ENCODE measurements at regions not wholly inside any gene's neighbourhood (a gene's known extent, or its start where the extent isn't known, plus 50 kb on each side); places are given as distances from the start of the nearest gene placed in this dataset.
"Not testable (repeated sequence)": the region's sequence is repeated elsewhere in the genome, so short reads cannot be mapped to it uniquely, and the experiment has no call there.

GRCh38 chr10:29820890-29821461 is 186.2 kb upstream of the SVIL start:
- Histone ChIP-seq H3K4me3 (ENCODE audit: low read depth, low read length) (no peak overlapping the region), H3K27me3 (ENCODE audit: control insufficient read depth, insufficient read depth, low read length) (no peaks in the 10 kb centered on the region), H3K36me3 (ENCODE audit: control insufficient read depth, insufficient read depth, low read length) (no peaks in the 10 kb centered on the region)
- no peak for TF ChIP-seq CTCF (IDR thresholded peaks at IDR 0.05; ENCODE audit: insufficient read depth, low read length, poor library complexity, severe bottlenecking)
- no peak for DNase-seq (ENCODE audit: low read depth)

GRCh38 chr10:29816801-29817558 is 182.2 kb upstream of the SVIL start:
- no peak for DNase-seq (ENCODE audit: low read depth)
- Histone ChIP-seq H3K4me3 (ENCODE audit: low read depth, low read length) (no peak overlapping the region), H3K36me3 (ENCODE audit: control insufficient read depth, insufficient read depth, low read length) (no peaks in the 10 kb centered on the region), H3K27me3 (ENCODE audit: control insufficient read depth, insufficient read depth, low read length) (no peaks in the 10 kb centered on the region)
- TF ChIP-seq CTCF (IDR thresholded peaks at IDR 0.05; ENCODE audit: insufficient read depth, low read length, poor library complexity, severe bottlenecking), result no peak

DNA sequence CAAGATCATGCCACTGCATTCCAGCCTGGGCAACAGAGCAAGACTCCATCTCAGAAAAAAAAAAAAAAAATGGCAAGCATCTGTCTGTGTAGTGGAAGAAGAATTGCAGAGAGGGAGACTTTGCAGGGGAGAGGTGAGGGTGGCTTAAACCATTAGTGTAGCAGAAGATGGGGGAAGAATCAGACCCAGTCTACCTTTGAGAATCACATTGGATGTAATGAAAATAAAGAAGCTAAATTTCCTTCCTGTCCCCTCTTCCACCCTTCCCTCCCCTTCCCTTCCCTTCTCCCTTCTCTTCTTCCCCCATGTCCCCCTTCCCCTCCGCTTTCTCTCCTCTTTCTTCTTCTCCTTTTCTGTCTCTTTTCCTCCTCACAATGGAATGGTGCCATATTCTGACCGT is 180.8 kb upstream of the SVIL start:
- H3K36me3 ChIP-seq (ENCODE audit: control insufficient read depth, insufficient read depth, low read length), result no peaks in the 10 kb centered on the region
- no peak for DNase-seq (ENCODE audit: low read depth)
- no peak overlapping the region for H3K4me3 ChIP-seq (ENCODE audit: low read depth, low read length)
- no peaks in the 10 kb centered on the region for H3K27me3 ChIP-seq (ENCODE audit: control insufficient read depth, insufficient read depth, low read length)
- no peak for TF ChIP-seq CTCF (IDR thresholded peaks at IDR 0.05; ENCODE audit: insufficient read depth, low read length, poor library complexity, severe bottlenecking)

DNA sequence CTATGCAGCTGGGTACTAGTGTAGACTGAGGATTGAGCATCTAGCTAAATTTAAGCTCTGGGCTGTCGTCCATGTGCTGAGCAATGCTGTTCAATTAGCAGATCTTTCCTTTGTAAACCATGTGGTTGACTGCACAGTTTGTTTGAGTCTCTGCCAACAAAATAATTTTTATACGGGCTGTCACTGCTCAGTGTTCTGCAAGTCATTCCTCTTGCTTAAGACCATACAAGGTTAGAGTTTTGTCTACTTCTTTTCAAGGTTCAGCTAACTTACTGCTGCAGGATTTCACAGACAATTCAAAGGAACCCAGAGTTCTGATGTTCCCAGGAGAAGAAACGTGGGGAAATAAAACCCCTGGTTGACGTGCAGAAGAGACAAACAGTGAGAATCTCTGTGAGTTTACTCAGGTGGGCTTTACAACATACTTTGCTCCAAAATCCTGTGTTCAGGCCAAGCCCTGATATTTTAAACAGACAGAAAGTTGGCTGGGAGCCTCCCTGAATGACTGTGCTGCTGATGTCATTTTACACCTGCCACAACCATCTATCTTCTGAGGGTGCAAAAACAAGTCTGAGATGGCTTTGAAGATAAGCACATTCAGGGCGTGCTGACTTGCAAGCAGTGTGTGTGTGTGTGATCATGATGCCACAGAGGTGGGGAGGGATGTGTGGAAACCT is 177.1 kb upstream of the SVIL start:
- peak; percentile 91 for DNase-seq (ENCODE audit: low read depth)
- no peak for TF ChIP-seq CTCF (IDR thresholded peaks at IDR 0.05; ENCODE audit: insufficient read depth, low read length, poor library complexity, severe bottlenecking)
- H3K4me3 ChIP-seq (ENCODE audit: low read depth, low read length), result no peak overlapping the region
- H3K27me3 ChIP-seq (ENCODE audit: control insufficient read depth, insufficient read depth, low read length), result no peaks in the 10 kb centered on the region
- H3K36me3 ChIP-seq (ENCODE audit: control insufficient read depth, insufficient read depth, low read length), result no peaks in the 10 kb centered on the region

DNA sequence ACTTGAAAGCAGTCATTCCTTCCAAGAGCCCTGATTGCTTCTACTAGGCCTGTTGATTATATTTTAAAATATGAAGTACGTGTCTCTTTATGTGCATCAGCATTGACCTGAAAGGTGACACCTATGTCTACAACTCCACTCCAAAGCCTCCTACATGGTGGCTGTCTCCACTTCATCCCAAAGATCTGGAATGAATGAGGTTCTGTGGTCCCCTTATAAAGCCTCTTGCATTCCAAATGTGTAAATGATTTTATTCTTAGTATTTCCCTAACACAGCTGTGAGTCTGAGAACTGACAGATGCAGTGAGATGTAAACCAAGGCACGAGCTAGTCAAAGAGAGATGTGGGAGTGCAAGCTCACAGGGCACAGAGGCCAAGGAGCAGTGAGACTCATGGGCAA is 176.0 kb upstream of the SVIL start:
- Histone ChIP-seq H3K27me3 (ENCODE audit: control insufficient read depth, insufficient read depth, low read length) (no peaks in the 10 kb centered on the region), H3K4me3 (ENCODE audit: low read depth, low read length) (no peak overlapping the region), H3K36me3 (ENCODE audit: control insufficient read depth, insufficient read depth, low read length) (no peaks in the 10 kb centered on the region)
- TF ChIP-seq CTCF (IDR thresholded peaks at IDR 0.05; ENCODE audit: insufficient read depth, low read length, poor library complexity, severe bottlenecking), result no peak
- DNase-seq (ENCODE audit: low read depth), result no peak

- DNase-seq (ENCODE audit: low read depth); H3K4me3 ChIP-seq (ENCODE audit: low read depth, low read length); H3K27me3 ChIP-seq (ENCODE audit: control insufficient read depth, insufficient read depth, low read length); H3K36me3 ChIP-seq (ENCODE audit: control insufficient read depth, insufficient read depth, low read length): not testable (repeated sequence)
Measured at GRCh38 chr10:29810231-29810630, 175.5 kb upstream of the SVIL start.

All from kidney epithelial cell (primary cell).